Amniotic stem cell (primary cell): ENCODE measurements at regions not wholly inside any gene's neighbourhood (a gene's known extent, or its start where the extent isn't known, plus 50 kb on each side); places are given as distances from the start of the nearest gene placed in this dataset.

Source experiments
- DNase-seq: peaks from one replicate; lab custom pipeline; 2025; lab: John Stamatoyannopoulos, UW

GRCh38 chr2:57843158-57843557, 203.4 kb upstream of the VRK2 start:
- no peak for DNase-seq

DNA sequence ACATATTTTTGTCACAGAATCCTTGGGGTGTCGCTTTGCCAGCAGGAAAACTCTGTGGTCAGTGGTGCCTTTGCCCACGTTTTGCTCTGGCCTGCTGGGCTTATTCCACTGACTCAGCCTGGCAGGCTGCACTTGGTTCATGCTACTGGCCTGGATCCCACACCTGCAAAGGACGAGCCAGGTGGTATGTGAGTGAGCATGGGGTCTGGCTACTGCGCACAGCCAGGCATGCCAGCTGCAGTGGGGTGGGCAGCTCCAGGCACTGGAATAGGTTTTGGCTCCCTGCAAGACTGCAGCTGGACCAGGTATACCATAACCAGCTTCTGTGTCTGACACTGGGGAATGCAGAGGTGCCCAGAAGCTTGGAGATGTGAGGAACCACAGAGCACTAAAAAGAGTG, 197.9 kb upstream of the VRK2 start:
- no peak for DNase-seq

DNA sequence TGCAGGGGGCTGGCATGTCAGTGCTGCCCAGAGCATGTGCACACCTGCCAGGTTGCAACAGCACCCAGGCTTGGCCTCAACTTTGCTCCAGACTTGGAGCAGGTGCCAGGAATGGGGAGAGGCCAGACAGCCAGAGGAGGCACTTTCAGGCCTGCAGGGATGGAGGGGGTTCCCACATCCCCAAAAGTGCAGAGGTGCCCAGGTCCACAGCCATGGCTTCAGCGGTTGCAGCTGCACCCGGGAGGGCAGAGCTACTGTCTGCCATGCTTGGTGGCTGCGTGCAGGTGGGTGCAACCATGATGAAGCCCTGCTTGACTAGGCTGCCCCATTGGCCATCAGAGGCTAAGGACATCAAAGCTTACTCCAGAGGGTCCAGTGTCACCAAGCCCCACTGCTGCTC, 196.8 kb upstream of the VRK2 start:
- no peak for DNase-seq

GRCh38 chr2:57850415-57851130, 196.0 kb upstream of the VRK2 start:
- no peak for DNase-seq

DNA sequence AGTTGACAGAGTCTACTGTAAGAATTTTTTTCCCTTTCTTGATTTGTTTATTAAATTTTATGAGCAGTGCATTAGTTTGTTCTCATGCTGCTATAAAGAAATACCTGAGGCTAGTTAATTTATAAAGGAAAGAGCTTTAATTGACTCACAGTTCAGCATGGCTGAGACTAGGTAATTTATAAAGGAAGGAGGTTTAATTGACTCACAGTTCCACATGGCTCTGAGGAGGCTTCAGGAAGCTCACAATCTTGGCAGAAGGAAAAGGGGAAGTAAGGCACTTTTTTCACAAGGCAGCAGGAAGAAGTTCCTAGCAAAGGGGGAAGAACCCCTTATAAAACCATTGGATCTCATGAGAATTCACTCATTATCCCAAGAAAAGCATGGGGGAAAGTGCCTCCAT, 191.4 kb upstream of the VRK2 start:
- DNase-seq, result no peak

DNA sequence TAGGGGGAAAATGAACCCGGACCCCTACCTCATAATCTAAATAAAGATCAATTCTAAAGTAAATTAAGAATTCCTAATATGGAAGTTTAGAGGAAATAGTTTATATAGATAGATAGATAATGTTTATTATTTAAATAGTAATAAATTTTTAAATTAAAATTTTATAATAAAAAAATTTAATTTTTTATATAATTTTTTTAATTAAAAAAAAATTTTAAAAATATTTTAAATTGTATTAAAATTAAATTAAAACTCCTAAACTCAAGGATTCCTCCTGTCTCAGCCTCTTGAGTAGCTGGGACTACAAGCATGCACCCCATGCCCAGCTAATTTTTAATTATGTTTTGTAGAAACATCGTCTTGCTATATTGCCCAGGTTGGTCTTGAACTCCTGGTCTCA, 186.9 kb upstream of the VRK2 start:
- no peak for DNase-seq

GRCh38 chr2:57862153-57862552, 184.5 kb upstream of the VRK2 start:
- DNase-seq, result no peak

GRCh38 chr2:57862727-57863126, 183.9 kb upstream of the VRK2 start:
- DNase-seq, result no peak

GRCh38 chr2:57864926-57865325, 181.7 kb upstream of the VRK2 start:
- no peak for DNase-seq

- no peak for DNase-seq
Observed at GRCh38 chr2:57867730-57868129, 178.9 kb upstream of the VRK2 start.

DNA sequence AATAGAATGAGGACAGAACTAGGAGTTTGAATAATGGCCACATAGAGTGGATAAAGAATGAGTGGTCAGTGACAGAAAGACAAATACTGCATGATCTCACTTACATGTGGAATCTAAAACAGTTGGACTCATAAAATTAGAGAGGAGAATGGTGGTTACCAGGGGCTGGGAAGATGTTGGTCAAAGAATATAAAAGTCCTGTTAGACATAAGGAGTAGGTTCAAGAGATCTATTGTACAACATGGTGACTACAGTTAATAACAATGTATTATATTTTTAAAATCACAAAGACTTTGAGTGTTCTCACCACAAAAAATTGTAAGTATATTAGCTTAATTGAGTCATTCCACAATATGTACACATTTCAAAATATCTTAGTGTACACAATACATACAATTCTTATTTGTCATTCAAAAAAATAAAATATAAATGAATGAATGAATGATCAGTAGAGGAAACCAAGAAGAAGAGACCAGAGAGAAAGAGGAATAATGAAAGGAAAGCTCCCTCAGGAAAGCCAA, 177.9 kb upstream of the VRK2 start:
- DNase-seq, result no peak

- DNase-seq, result no peak
Observed at GRCh38 chr2:57869758-57870344, 176.8 kb upstream of the VRK2 start.

DNA sequence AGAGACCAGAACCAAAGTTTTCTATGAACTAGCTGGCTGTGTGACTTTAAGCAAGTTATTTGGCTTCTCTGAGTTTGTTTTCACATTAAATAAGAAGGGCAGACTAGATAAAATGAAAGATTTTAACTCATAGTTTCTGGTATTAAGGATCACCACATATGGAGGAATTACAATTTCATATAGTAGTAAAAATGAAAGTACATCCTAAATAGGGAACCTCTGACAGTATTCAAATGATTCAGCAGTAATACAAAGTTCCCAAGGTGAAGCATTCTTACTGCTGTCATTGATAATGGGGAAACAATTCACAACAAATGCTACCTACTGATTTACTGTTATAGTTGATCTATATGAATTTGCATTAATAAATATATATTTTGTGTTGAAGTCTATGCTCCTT, 170.3 kb upstream of the VRK2 start:
- no peak for DNase-seq

- DNase-seq, result no peak
Observed at GRCh38 chr2:57877811-57878170, 168.8 kb upstream of the VRK2 start.

DNA sequence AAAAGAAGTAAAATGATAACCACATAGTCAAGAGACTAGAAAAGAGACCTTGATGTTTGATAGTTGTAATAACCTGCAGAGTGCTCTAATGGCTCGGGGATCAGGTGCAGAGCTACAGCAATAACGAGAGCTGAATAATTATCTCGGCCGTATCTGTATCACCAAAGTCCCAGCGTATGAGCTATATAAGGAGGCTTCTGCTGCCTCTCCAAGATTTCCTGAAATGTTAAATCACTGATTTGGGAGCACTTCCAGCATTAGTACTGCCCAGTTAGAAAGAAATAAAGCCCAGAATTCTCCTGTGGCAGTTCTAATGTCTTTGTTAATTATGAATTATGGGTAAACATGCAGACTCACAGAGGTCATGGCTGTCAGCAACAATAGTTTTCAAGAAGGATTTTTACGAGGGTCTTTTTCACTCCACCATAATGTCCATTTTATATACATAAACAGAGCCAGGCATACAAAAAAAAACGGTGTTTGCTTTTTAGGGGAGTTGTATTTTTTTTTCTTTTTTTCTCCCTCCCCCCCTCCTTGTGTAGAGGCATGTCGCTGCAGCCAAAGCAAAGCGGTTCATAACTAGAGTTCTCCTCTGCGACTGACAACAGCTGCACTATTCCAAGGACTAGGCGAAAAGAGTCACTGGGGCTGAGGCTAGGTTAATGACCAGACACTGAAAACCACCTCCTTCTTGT, 168.3 kb upstream of the VRK2 start:
- DNase-seq, result no peak

DNA sequence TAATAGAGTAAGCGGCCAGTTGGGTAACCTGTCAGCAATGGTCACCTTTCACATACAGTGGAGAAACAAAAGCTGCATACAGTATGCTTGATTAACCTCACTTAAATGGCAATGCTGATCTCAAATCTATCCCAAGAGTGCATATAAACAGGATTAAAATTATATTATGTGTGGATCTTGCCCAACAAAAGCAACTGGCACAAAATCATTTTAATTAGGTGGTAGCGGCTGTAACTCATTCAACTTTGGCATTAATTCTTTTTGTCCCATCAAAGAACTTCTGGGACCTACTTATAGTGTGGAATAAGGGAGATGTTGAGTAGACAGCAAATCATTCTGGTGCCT, 167.8 kb upstream of the VRK2 start:
- DNase-seq, result no peak

GRCh38 chr2:57880446-57880845, 166.2 kb upstream of the VRK2 start:
- DNase-seq, result no peak

- DNase-seq, result no peak
Observed at GRCh38 chr2:57880967-57881366, 165.6 kb upstream of the VRK2 start.

GRCh38 chr2:57881998-57882888, 164.4 kb upstream of the VRK2 start:
- DNase-seq, result no peak

DNA sequence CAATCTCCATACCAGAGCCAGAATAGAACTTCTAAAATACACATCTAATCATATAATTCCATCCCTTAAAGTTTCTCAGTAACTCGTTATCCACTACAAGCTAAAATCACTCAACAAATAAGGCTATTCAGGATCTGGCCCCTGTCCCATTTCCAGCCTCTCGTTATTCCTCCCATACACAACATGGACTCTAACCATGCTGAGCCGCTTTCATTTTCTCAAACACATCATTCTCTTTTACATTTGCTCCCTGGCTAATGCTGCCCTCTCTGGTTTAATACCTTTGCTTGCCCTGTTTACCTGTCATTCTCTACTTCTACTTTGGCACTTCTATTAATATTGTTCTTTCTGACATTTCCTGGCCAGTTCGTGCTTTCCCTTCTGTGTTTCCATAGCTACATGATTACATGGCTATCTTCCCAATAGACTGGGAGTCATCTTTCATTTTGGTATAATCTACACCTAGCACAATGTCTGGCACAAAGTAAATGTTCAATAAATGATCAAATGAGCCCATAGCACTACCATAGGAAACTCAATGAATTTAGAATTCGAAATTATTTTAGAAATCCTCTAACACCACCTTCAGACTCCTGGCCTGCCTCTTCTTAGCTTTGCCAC, 163.6 kb upstream of the VRK2 start:
- no peak for DNase-seq

DNA sequence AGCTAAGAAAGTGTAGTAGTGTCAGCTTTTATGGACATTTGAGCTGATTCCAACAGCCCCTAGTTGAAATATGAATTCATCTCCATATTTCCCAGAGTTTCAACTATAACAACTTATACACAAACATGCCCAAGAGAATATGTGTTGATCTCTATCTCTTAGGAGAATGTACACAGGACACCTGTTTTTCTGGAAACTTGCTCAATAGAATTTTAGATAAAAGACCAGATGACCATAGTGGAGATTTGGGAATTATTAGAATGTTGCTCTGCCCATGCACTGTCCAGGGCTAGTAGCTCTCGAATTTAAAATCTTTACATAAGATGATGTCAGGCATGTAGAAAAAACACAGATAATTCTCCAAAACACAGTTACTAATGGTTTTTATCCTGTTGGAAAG, 162.3 kb upstream of the VRK2 start:
- DNase-seq, result no peak

DNA sequence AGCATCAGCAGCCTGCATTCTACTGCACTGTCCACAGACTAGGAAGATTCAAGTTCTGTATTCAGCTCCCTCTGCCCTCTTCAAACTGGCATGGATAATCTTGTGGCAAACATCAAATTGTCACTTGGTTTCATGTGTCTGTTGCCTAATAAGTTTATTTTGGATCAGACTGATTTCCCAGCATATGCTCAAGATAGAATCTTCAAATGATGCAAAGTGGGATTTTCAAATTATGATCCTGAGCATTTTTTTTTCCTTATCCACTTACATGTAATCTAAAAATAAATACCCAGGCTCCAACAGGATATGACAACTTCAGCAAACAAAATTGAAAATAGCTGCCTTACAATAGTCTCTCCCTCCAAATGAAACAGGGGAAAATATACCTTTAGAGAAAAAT, 160.9 kb upstream of the VRK2 start:
- no peak for DNase-seq
